ENCODE measurements at regions not wholly inside any gene's neighbourhood (a gene's known extent, or its start where the extent isn't known, plus 50 kb on each side); places are given as distances from the start of the nearest gene placed in this dataset.

- H3K4me3 ChIP-seq (ENCODE audit: low read depth, low read length), result no peak overlapping the region
- TF ChIP-seq CTCF (IDR thresholded peaks at IDR 0.05; ENCODE audit: borderline replicate concordance, insufficient read depth, low read depth, low read length), result no peak
Measured at GRCh38 chr11:87972133-87972532, 203.1 kb downstream of the RAB38 start.

DNA sequence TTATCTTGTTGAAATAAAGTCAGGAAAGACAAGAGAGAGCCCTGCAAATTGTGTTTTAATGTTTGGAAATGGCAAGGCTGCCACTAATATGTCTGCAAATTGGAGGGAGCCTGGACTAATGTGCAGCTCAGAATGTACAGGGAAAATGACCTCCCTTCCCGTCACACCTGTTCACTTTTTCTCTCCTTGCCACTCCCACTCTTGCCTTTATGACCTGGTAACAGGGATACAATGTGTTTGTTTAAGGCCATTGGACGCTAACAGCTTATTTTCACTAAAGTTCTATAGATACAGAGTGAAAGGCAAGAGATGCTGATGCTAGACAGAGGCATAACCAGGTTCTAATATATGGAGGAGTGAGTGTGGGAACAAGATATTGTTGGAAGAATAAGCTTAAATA, 203.9 kb downstream of the RAB38 start:
- no peak for TF ChIP-seq CTCF (IDR thresholded peaks at IDR 0.05; ENCODE audit: borderline replicate concordance, insufficient read depth, low read depth, low read length)
- no peak overlapping the region for H3K4me3 ChIP-seq (ENCODE audit: low read depth, low read length)

GRCh38 chr11:87970762-87971161, 204.5 kb downstream of the RAB38 start:
- H3K4me3 ChIP-seq (ENCODE audit: low read depth, low read length), result no peak overlapping the region
- TF ChIP-seq CTCF (IDR thresholded peaks at IDR 0.05; ENCODE audit: borderline replicate concordance, insufficient read depth, low read depth, low read length), result no peak

- H3K4me3 ChIP-seq (ENCODE audit: low read depth, low read length), result no peak overlapping the region
- no peak for TF ChIP-seq CTCF (IDR thresholded peaks at IDR 0.05; ENCODE audit: borderline replicate concordance, insufficient read depth, low read depth, low read length)
Measured at GRCh38 chr11:87967459-87967858, 207.8 kb downstream of the RAB38 start.

- TF ChIP-seq CTCF (IDR thresholded peaks at IDR 0.05; ENCODE audit: borderline replicate concordance, insufficient read depth, low read depth, low read length), result no peak
- H3K4me3 ChIP-seq (ENCODE audit: low read depth, low read length), result no peak overlapping the region
Measured at GRCh38 chr11:87966694-87967093, 208.5 kb downstream of the RAB38 start.

GRCh38 chr11:87966216-87966615, 209.0 kb downstream of the RAB38 start:
- H3K4me3 ChIP-seq (ENCODE audit: low read depth, low read length), result no peak overlapping the region
- TF ChIP-seq CTCF (IDR thresholded peaks at IDR 0.05; ENCODE audit: borderline replicate concordance, insufficient read depth, low read depth, low read length), result no peak

DNA sequence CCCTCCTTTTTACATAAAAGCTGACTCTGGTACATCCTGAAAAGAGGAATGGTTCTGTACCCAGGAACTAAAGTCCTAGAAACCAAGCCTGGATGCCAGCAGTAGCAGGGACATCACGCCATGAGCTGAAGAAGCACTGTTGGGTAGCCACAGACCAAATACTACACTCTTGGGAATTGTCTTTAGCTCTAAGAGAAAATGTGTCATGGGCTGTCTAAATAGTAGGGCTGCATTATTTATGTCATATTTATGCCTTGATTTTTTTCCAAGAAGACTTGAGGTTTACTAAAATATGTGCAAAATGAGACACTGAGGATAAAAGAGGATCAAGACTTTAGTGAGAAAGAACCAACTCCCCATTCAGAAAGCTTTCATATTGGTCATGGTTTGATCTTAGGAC, 213.6 kb downstream of the RAB38 start:
- no peak overlapping the region for H3K4me3 ChIP-seq (ENCODE audit: low read depth, low read length)
- no peak for TF ChIP-seq CTCF (IDR thresholded peaks at IDR 0.05; ENCODE audit: borderline replicate concordance, insufficient read depth, low read depth, low read length)

Measured in GM12875 (cell line).